Ishikawa (cell line): ENCODE measurements at regions not wholly inside any gene's neighbourhood (a gene's known extent, or its start where the extent isn't known, plus 50 kb on each side); places are given as distances from the start of the nearest gene placed in this dataset.

Experiments
- CEBPB ChIP-seq: IDR thresholded peaks from 2 replicates; pipeline ENCODE4 v1.6.1; 2012
- CREB1 ChIP-seq: IDR thresholded peaks from 2 replicates; pipeline ENCODE4 v1.6.1; 2012; ENCODE audit warnings: low read depth
- EGR1 ChIP-seq: IDR thresholded peaks from 2 replicates; pipeline ENCODE4 v1.6.1; 2012
- EP300 ChIP-seq: IDR thresholded peaks from 2 replicates; pipeline ENCODE4 v1.6.1; 2012; ENCODE audit warnings: borderline replicate concordance
- FOXM1 ChIP-seq: IDR thresholded peaks from 2 replicates; pipeline ENCODE4 v1.6.1; 2012; ENCODE audit warnings: low read depth, borderline replicate concordance
- NFIC ChIP-seq: IDR thresholded peaks from 2 replicates; pipeline ENCODE4 v1.6.1; 2012
- RAD21 ChIP-seq: IDR thresholded peaks from 2 replicates; pipeline ENCODE4 v1.6.1; 2012; ENCODE audit warnings: low read depth
- TAF1 ChIP-seq: IDR thresholded peaks from 2 replicates; pipeline ENCODE4 v1.6.1; 2012; ENCODE audit warnings: low read depth, mild to moderate bottlenecking
- TCF12 ChIP-seq: IDR thresholded peaks from 2 replicates; pipeline ENCODE4 v1.6.1; 2012; ENCODE audit warnings: low read depth
- TEAD4 ChIP-seq: IDR thresholded peaks from 2 replicates; pipeline ENCODE4 v1.6.1; 2012
- YY1 ChIP-seq: IDR thresholded peaks from 2 replicates; pipeline ENCODE4 v1.6.1; 2012; ENCODE audit warnings: low read depth
- ZBTB7A ChIP-seq: IDR thresholded peaks from 2 replicates; pipeline ENCODE4 v1.6.1; 2012; ENCODE audit warnings: low read depth
- TF ChIP-seq, protein P1 (sequence below): IDR thresholded peaks from 2 replicates; pipeline ENCODE4 v1.6.1; 2012
- TF ChIP-seq, protein P2 (sequence below): IDR thresholded peaks from 2 replicates; pipeline ENCODE4 v1.6.1; 2012
- TF ChIP-seq, protein P3 (sequence below): IDR thresholded peaks from 2 replicates; pipeline ENCODE4 v1.6.1; 2012; ENCODE audit warnings: low read depth, mild to moderate bottlenecking

DNA sequence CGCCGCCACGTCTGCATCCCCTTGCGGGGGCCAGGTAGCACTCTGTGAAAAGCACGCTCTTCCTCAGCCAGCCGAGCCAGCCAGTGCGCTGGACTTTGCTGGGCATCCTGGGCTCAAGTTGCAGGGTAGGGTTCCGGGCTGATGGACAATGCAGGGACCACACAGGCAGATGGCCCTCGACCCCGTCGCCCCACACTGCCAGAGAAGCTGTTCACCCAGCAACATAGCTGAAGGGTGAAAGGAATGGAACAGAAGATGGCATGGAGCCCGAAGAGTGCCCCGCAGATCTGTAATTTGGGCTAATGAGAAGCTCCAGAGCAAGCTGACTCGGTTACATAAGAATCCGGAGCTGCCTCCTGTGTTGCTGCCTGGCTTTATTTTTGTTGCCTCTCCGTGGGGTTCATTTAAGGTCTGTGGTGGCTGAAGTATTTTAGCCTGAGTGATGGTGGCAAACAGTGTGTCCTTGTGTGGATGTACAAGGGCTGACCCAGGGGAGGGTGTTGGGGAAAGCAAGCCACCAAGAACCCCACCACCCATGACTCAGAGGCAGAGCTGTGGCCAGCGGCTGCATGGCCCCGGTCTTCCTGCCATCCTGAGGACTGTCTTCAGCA lies 105.8 kb downstream of the SOX1 start:
- TF ChIP-seq CREB1 (no peak), TAF1 (no peak), RAD21 (no peak), CEBPB (no peak), ZBTB7A (no peak), TEAD4 (no peak), EGR1 (no peak), EP300 (no peak), YY1 (no peak), FOXM1 (no peak), TCF12 (no peak), NFIC (no peak)
- TF ChIP-seq, protein P1, sequence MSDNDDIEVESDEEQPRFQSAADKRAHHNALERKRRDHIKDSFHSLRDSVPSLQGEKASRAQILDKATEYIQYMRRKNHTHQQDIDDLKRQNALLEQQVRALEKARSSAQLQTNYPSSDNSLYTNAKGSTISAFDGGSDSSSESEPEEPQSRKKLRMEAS = no peak
- TF ChIP-seq, protein P2, sequence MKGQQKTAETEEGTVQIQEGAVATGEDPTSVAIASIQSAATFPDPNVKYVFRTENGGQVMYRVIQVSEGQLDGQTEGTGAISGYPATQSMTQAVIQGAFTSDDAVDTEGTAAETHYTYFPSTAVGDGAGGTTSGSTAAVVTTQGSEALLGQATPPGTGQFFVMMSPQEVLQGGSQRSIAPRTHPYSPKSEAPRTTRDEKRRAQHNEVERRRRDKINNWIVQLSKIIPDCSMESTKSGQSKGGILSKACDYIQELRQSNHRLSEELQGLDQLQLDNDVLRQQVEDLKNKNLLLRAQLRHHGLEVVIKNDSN = no peak
- TF ChIP-seq, protein P3, sequence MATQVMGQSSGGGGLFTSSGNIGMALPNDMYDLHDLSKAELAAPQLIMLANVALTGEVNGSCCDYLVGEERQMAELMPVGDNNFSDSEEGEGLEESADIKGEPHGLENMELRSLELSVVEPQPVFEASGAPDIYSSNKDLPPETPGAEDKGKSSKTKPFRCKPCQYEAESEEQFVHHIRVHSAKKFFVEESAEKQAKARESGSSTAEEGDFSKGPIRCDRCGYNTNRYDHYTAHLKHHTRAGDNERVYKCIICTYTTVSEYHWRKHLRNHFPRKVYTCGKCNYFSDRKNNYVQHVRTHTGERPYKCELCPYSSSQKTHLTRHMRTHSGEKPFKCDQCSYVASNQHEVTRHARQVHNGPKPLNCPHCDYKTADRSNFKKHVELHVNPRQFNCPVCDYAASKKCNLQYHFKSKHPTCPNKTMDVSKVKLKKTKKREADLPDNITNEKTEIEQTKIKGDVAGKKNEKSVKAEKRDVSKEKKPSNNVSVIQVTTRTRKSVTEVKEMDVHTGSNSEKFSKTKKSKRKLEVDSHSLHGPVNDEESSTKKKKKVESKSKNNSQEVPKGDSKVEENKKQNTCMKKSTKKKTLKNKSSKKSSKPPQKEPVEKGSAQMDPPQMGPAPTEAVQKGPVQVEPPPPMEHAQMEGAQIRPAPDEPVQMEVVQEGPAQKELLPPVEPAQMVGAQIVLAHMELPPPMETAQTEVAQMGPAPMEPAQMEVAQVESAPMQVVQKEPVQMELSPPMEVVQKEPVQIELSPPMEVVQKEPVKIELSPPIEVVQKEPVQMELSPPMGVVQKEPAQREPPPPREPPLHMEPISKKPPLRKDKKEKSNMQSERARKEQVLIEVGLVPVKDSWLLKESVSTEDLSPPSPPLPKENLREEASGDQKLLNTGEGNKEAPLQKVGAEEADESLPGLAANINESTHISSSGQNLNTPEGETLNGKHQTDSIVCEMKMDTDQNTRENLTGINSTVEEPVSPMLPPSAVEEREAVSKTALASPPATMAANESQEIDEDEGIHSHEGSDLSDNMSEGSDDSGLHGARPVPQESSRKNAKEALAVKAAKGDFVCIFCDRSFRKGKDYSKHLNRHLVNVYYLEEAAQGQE = no peak

DNA sequence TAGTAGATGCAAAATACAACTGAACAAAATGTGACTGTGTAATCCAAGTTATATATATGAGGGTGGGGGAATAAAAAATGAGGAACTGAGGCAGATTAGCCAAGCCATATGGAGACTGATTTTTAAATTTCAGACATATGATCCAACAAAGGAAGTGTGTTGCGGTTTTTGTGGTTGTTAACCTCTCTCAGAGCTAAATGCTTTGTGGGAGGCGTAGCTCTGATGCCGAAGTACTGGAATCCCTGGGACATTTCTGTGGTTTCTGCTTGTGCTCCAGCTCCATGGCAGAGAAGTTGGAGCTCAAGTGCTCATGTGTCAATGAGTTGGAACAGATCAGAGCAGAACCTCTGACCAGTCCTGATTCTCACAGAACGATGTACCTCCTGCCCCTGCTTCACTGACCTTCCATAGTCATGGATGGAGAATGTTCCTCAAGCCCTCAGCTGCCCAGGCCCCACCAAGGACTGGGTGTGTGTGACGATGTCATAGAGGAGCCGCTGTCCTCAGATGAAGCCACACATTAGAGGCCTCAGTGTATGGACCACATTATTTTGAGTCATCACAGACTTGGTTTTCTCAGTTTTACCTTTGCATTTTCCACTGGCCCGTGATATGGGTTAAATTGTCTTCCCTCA lies 107.6 kb downstream of the SOX1 start:
- TF ChIP-seq EGR1 (no peak), FOXM1 (no peak)
- TF ChIP-seq, protein P3 = no peak
- TF ChIP-seq, protein P2 = no peak

DNA sequence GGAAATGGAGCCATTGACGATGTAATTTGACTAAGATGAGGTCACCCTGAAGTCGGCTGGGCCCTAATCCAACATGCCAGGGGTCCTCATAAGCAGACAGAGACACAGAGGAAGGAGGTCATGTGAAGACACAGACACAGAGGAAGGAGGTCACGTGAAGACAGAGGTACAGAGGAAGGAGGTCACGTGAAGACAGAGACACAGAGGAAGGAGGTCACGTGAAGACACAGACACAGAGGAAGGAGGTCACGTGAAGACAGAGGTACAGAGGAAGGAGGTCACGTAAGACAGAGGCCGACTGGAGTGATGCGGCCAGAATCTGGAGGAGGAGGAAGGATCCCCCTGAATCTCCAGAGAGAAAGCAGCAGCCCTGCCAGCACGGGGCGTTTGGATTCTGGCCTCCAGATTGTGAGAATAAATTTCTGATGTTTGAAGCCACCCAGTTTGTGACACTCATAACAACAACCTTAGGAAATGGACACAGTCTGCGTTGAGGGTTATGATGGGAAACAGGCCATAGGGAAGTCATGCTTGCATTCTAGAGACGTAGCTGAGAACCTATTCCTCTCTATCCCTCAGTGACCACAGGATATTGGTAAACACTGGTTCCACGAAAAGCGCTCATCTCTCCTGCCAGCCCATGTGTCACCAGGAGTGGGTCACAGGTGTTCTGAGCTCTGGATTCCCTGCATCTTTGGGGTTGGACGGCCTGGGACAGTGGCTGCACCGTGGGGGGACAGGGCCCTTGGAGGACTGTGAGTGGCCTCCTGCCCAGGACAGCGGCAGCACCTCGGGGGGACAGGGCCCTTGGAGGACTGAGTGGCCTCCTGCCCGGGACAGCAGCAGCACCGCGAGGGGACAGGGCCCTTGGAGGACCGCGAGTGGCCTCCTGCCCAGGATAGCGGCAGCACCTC lies 108.5 kb downstream of the SOX1 start:
- TF ChIP-seq, protein P2 = 0 out of 2 replicates have a peak, but pooled peaks have one; percentile 43
- TF ChIP-seq RAD21 = no peak

DNA sequence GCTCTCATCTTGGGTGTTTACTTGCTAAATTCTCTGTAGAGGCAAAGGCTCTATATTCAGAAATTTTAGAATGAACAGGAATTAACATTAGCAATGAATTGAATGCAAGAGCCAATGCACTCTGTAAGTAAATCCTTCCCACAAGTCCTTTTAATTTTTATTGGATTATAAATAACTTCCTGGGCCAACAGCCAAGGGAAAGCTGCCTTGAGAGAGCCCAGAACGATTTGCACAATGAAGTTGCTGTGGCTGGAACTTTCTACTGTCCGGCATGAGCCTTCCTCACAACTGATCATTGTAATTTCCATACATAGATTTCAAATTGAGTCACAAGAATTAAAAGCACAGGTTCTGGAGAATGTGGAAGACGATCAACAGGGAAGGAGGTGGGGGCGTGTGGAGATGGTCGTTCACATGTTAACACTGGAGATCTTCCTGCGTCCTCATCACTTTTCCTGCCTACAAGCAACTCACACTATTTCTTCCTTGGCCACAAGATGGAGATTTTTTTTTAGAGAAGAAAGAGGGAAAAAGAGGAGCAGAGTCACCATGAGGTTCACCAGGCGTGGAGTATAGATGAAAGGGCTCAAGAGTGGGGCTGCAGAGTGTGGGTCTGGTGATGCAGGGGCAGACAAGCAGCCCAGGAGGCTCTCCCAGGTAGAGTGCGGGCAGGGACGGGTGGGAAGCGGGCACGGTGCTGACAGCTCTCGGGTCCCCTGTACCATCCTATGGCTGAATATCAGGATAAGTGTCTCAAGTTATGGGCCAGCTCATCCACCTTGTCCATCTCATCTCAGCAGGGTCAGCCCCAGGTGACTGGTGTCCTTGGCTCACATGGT lies 110.7 kb downstream of the SOX1 start:
- TF ChIP-seq RAD21 (no peak), EP300 (no peak), YY1 (no peak), CREB1 (no peak), NFIC (no peak), FOXM1 (no peak), CEBPB (no peak)
- TF ChIP-seq, protein P3 = no peak
- TF ChIP-seq, protein P1 = no peak
- TF ChIP-seq, protein P2 = no peak
